Hepatic stellate cell (primary cell): ENCODE measurements at regions not wholly inside any gene's neighbourhood (a gene's known extent, or its start where the extent isn't known, plus 50 kb on each side); places are given as distances from the start of the nearest gene placed in this dataset.
"Not testable (repeated sequence)": the region's sequence is repeated elsewhere in the genome, so short reads cannot be mapped to it uniquely, and the experiment has no call there.

Experiments used
- DNase-seq: peaks from one replicate; pipeline ENCODE4 v3.0.0; 2011; ENCODE audit warnings: low spot score

DNA sequence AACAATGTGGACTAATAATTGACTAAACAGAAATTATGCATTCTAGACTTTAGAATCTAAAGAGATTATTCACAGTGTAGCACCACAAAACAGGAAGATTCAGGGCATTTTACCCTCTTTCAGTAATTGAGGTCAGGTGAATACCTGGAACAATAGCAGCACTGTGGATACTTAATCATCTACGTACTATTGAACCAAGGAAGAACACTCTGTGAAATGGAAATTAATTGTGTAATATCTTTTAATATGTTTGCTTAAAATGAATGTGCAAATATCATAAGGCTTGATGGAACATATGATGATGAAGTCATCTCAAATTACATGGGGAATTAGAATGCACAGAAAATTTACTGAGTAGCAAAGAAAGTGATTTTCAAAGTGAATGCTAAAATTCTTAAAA is 68.5 kb upstream of the MAP9 start:
- no peak for DNase-seq

DNA sequence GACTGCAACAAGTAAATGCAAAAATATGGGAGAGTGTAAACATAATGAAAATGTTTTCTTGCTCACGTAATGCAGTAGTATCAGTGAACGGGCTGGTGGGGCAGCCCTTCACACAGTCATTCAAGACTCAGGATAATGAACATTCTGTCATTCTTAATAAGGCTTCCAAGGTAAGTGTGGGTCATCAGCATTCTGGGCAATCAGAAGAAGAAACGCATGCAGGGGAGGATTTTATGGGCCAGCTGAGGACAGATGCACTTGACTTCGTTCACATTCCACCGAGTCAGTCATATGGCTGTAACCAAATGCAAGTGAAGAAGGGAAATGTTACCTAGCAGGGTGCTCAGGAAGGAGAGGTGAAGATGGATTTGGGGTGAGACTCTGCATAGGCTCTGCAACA is 68.0 kb upstream of the MAP9 start:
- no peak for DNase-seq

DNA sequence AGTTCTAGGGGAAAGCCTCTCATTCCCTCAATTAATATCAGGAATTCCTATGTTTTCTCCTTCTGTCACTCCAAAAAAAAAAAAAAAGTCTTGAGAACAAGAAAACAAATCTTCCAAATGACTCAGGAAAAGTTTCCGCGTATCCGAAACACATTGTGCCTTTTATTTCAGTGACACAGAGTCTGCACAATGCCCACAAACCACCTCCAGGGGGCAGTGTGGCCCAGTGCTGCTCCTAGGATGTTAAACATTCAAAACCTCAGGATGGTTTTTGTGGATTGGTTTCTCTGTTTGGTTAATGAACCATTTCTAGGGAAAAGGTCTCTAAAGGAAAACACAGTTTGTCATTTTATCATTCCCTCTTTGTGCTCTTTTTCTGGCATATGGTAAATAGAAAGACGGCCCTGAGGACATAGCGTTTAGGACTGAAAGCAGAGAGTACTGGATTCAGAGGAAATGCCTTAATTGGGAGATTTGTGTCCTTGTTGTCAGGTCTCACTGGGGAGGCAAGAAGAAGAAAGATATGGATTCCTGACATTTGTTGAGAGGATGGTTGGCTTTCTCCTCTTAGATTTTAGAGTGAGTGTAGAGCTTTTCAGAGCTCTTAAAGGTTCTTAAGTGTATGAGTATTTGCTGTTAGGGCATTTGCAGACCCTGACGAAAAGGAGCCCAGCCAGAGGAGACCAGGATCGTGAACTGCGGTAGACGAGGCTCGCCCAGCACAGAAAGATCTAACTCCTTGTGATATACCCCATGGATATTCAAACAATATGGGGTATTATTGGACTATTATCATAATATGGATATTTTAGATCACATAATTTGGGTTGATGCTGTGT is 65.7 kb upstream of the MAP9 start:
- DNase-seq, result peak; percentile 41

DNA sequence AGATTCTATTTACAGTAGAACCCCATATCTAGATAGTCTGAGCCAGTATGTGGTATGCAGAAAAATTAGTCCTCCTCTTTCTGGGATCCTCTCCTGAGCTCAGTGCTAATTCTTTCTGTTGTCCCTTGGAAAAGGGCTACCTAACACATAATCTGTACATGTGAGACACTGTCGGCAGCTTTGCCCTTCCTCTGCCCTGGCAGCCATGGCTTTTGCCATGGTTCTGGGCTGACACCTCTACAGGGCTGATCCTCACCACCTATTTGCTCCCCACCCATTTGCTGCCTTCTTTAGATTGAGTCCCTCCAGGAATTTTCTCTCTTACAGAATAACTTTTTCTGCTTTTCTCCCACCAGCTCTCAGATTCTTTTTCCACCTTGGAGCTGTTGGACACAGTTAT is 64.7 kb upstream of the MAP9 start:
- DNase-seq, result no peak

DNA sequence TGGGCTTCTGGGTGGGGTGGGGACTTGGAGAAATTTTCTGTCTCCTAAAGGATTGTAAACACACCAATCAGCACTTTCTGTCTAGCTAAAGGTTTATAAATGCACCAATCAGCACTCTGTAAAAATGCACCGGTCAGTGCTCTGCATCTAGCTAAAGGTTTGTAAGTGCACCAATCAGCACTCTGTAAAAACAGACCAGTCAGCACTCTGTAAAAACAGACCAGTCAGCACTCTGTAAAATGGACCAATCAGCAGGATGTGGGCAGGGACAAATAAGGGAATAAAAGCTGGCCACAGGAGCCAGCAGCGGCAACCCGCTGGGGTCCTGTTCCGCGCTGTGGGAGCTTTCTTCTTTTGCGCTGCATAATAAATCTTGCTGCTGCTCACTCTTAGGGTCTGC is 63.0 kb upstream of the MAP9 start:
- DNase-seq, result not testable (repeated sequence)

DNA sequence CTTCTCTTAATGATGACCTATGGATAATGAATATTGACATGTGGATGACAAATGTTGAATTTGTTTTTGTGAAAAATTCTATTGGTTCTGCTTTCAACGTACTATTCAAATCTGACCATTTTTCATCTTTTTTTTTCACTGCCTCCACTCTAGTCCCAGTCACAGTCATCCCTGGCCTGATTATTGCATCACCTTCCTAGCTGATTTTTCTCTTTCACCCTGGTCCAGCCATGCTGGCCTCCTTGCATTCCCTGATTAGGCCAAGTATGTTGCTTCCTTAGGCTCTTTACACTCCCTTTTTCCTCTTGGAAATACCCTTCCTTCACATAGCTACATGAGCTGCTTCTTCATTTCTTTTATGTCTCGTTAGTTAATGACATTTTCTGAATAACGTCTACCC is 58.1 kb upstream of the MAP9 start:
- DNase-seq, result no peak

DNA sequence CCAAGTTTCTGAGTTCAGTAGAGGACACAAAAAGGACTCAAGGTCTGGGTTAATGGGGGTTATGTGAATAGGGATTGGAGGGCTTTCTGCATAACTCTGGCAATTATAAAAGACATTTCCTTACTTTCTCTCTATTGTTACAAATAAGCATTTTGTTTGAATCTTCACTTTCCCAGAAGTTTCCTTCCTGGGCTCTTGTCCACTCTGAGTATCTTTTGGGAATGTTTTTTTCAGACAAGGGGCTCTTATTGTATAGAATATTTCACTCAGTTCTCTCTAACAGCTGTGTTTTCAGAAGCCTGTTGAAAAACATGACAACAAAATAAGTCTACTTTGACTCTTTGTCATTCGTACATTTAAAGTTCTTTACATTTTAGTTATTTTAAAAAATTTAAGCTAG is 57.6 kb upstream of the MAP9 start:
- no peak for DNase-seq

DNA sequence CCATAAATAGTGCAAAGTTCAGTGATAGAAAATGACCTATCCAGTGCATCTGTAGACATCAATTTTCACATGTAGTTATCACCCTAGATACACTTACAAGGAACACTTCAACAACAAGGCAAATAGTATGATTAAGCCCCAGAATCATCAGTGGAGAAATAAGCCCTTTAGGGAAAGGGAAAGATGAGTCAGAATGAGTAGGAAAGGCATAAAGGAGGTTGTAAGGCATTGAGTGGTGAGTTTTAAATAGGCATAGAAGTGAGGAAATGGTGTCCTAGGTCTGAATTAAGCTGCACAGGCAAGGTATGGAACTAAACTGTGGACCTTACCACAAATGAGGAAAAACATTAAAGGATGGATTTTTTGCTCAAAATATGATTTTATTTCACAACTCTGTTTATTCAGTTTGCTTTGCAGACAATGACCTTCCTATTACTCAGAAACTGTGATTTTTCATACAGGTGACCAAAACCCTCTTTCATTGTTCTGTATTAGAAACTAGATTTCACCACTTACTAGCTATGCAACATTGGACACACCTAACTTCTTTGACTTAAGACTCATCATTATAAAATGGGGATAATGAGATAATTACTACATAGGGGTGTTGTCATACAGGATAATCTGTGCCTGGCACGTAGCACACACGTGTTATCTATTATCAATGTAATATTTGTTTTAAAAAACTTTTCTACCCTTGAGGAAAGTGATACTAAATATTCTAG is 57.0 kb upstream of the MAP9 start:
- no peak for DNase-seq

DNA sequence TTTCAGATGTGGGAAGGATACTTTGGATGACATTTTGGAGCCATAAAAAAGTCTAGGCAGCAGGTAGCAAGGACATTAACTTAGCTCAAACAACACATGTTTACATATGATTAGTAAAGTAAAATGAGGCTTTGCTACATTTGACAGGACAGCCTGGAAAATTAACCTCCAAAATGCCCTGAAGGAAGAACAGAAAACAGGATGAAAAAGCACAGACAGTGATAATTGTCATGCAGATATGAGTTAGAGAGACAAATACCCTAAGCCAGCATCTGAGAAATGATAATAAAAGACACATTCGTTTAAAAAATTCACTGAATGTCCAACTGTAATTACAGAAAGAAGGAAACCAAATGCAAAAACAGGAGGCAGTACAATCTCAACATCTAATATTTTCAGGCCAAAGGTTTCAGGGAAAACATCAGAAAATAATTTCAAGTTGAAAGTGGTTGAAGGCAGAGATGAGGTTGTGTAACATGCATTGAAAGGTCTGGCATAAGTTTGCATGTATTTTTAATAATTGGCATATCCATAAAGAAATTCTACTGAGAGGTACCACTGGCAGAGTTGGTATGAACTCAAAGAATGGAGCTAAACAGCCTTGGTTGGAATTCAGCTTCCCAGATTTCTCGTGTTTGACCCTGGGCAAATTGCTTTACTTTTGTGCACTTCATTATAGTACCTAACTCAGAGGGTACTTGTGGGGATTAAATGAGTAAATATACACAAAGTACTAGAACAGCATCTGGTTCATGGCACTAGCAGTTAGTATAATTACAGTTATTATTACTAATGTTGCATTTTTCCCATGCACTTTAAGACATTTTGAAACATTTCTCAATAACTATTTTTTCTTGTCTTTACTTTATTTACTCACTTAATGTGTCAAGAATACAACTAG is 54.4 kb upstream of the MAP9 start:
- DNase-seq, result no peak

DNA sequence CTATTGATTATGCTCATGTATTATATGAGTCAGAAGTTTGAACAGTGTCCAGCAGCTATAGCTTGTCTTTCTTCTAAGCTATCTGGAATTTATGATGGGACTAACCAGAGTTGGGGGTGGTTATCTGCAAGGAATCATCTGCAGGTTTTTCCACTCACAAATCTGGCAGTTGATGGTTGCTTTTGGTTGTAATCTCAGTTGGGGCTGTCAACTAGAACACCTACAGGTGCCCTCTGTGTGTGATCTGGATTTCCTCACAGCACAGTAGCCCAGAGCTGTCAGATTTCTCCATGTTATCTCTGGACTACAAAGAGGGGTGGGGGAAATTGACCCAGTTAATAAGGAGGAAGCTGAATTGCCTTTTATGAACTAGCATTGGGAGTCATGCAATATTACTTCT is 51.4 kb upstream of the MAP9 start:
- no peak for DNase-seq

DNA sequence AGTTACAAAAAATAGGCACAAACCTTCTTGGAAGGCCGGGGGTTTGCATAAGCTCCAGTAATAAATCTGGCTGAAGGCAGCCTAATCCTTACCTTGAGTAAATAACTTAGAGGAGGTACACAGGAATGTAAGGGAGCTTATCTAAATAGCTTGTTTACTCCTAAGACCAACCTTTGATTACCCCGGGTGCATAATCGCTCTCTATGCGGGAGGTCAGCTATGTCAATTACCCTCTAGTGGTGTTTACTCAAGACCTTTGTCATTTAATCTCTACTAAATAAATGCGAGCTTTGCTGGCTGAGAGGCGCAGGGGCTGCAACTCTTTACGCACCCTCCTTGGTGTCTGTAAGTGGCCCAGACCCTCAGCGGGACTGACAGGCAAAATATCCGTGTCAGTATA is 50.2 kb upstream of the MAP9 start:
- DNase-seq, result no peak
